Keratinocyte (primary cell): ENCODE measurements at regions not wholly inside any gene's neighbourhood (a gene's known extent, or its start where the extent isn't known, plus 50 kb on each side); places are given as distances from the start of the nearest gene placed in this dataset.

Source experiments
- CTCF ChIP-seq, 3 experiments: IDR thresholded peaks in 1 of 3; conservative IDR thresholded peaks in 1 of 3; optimal IDR thresholded peaks in 1 of 3; 2 replicates in 2 of 3; 3 replicates in 1 of 3; pipeline versions ENCODE3 to v1.5.1; 2011; ENCODE audit warnings: low read length in 3 of 3, mild to moderate bottlenecking in 3 of 3, moderate library complexity in 2 of 3, control low read depth in 1 of 3, inconsistent platforms in 1 of 3; ENCODE audit not compliant: insufficient read depth in 2 of 3; ENCODE audit errors: extremely low read depth in 1 of 3
- EZH2 ChIP-seq: IDR thresholded peaks from one replicate; pipeline ENCODE4 v1.6.1; 2012; ENCODE audit warnings: inconsistent platforms, mild to moderate bottlenecking, low read length, moderate library complexity

GRCh38 chr4:137994853-137995252, 247.3 kb downstream of the SLC7A11 start:
- no peak for TF ChIP-seq CTCF (optimal IDR thresholded peaks at IDR 0.05 in 1 of 3, IDR thresholded peaks at IDR 0.05 in 1 of 3, conservative IDR thresholded peaks at IDR 0.05 in 1 of 3; ENCODE audit: extremely low read depth in 1 of 3, insufficient read depth in 2 of 3, low read length in 3 of 3)
- TF ChIP-seq EZH2 = no peak
